HEK293T (cell line): ENCODE measurements at regions not wholly inside any gene's neighbourhood (a gene's known extent, or its start where the extent isn't known, plus 50 kb on each side); places are given as distances from the start of the nearest gene placed in this dataset.

Experiments
- ARNT ChIP-seq: fragments of 450-650 bp; IDR thresholded peaks from 2 replicates; pipeline ENCODE4 v1.6.1; 2017; ENCODE audit warnings: mild to moderate bottlenecking
- CTBP1 ChIP-seq: fragments of 450-650 bp; IDR thresholded peaks from 2 replicates; pipeline ENCODE4 v1.6.1; 2016; ENCODE audit warnings: borderline replicate concordance
- ELF4 ChIP-seq: fragments of 450-650 bp; IDR thresholded peaks from 2 replicates; pipeline ENCODE4 v1.6.1; 2017; ENCODE audit warnings: antibody characterized with exemption
- FOXA1 ChIP-seq: fragments of 450-650 bp; IDR thresholded peaks from 2 replicates; pipeline ENCODE4 v1.6.1; 2016; ENCODE audit warnings: mild to moderate bottlenecking
- FOXK2 ChIP-seq: fragments of 450-650 bp; IDR thresholded peaks from 2 replicates; pipeline ENCODE4 v1.6.1; 2016; ENCODE audit warnings: mild to moderate bottlenecking
- FOXM1 ChIP-seq: fragments of 450-650 bp; IDR thresholded peaks from 2 replicates; pipeline ENCODE4 v1.6.1; 2017; ENCODE audit warnings: mild to moderate bottlenecking, borderline replicate concordance
- HDGF ChIP-seq: fragments of 450-650 bp; IDR thresholded peaks from 2 replicates; pipeline ENCODE4 v1.6.1; 2017; ENCODE audit warnings: antibody characterized with exemption, borderline replicate concordance
- L3MBTL2 ChIP-seq: fragments of 450-650 bp; conservative IDR thresholded peaks from 2 replicates; pipeline ENCODE4 v1.6.1; 2016; ENCODE audit warnings: mild to moderate bottlenecking
- LEF1 ChIP-seq: fragments of 450-650 bp; IDR thresholded peaks from 2 replicates; pipeline ENCODE4 v1.6.1; 2017; ENCODE audit warnings: mild to moderate bottlenecking, borderline replicate concordance
- PKNOX1 ChIP-seq: fragments of 450-650 bp; IDR thresholded peaks from 2 replicates; pipeline ENCODE4 v1.6.1; 2016
- SP1 ChIP-seq: fragments of 450-650 bp; IDR thresholded peaks from 2 replicates; pipeline ENCODE4 v1.6.1; 2017
- SUZ12 ChIP-seq: fragments of 450-650 bp; IDR thresholded peaks from 2 replicates; pipeline ENCODE4 v1.6.1; 2016; ENCODE audit warnings: mild to moderate bottlenecking
- ZNF384 ChIP-seq: fragments of 450-650 bp; IDR thresholded peaks from 2 replicates; pipeline ENCODE4 v1.6.1; 2016

- TF ChIP-seq FOXA1 (no peak), SP1 (no peak), ARNT (no peak), ZNF384 (no peak), SUZ12 (no peak), PKNOX1 (no peak), ELF4 (no peak), L3MBTL2 (no peak), FOXM1 (no peak), LEF1 (no peak), FOXK2 (no peak), CTBP1 (no peak), HDGF (no peak)
These were observed 618.3 kb downstream of the NR2F1-AS1 start for GRCh38 chr5:92962752-92963151.
